NCI-H748 (cell line): ENCODE measurements at regions not wholly inside any gene's neighbourhood (a gene's known extent, or its start where the extent isn't known, plus 50 kb on each side); places are given as distances from the start of the nearest gene placed in this dataset.

Experiments
- DNase-seq: peaks from one replicate; lab custom pipeline; 2025; ENCODE audit not compliant: unreplicated experiment; lab: John Stamatoyannopoulos, UW

- no peak for DNase-seq
These were observed 203.5 kb downstream of the ZFP36L2 start for GRCh38 chr2:43022896-43023295.

- DNase-seq: no peak
These were observed 204.5 kb downstream of the ZFP36L2 start for GRCh38 chr2:43021791-43022509.

- no peak for DNase-seq
These were observed 205.3 kb downstream of the ZFP36L2 start for GRCh38 chr2:43020990-43021669.

- DNase-seq: no peak
These were observed 206.1 kb downstream of the ZFP36L2 start for GRCh38 chr2:43020296-43020695.

- no peak for DNase-seq
These were observed 206.7 kb downstream of the ZFP36L2 start for GRCh38 chr2:43019536-43020183.

- DNase-seq: no peak
These were observed 207.4 kb downstream of the ZFP36L2 start for GRCh38 chr2:43019025-43019367.

GRCh38 chr2:43018179-43019024 is 208.0 kb downstream of the ZFP36L2 start:
- no peak for DNase-seq

- no peak for DNase-seq
These were observed 212.5 kb downstream of the ZFP36L2 start for GRCh38 chr2:43013821-43014345.

GRCh38 chr2:43012966-43013365 is 213.4 kb downstream of the ZFP36L2 start:
- no peak for DNase-seq

GRCh38 chr2:43011158-43011491 is 215.3 kb downstream of the ZFP36L2 start:
- DNase-seq: no peak

- no peak for DNase-seq
These were observed 215.8 kb downstream of the ZFP36L2 start for GRCh38 chr2:43010438-43011157.

- no peak for DNase-seq
These were observed 217.0 kb downstream of the ZFP36L2 start for GRCh38 chr2:43009448-43009847.

GRCh38 chr2:43008388-43008787 is 216.0 kb upstream of the HAAO start:
- DNase-seq: no peak

GRCh38 chr2:43007901-43008300 is 215.5 kb upstream of the HAAO start:
- DNase-seq: no peak

- no peak for DNase-seq
These were observed 214.6 kb upstream of the HAAO start for GRCh38 chr2:43006834-43007543.

- no peak for DNase-seq
These were observed 213.8 kb upstream of the HAAO start for GRCh38 chr2:43005975-43006833.

- no peak for DNase-seq
These were observed 213.0 kb upstream of the HAAO start for GRCh38 chr2:43005245-43005974.

GRCh38 chr2:43004879-43005244 is 212.5 kb upstream of the HAAO start:
- DNase-seq: no peak
